GM12878 (cell line): ENCODE measurements at regions not wholly inside any gene's neighbourhood (a gene's known extent, or its start where the extent isn't known, plus 50 kb on each side); places are given as distances from the start of the nearest gene placed in this dataset.

Source experiments
- ATAC-seq: fragments of 200-7000 bp; cut with Tn5 transposase; 3 replicates; pipeline ENCODE4 v1.9.1; 2020; ENCODE audit warnings: mild to moderate bottlenecking, moderate library complexity
- BruUV-seq: library from RNA; stranded (reverse); fragments of 400-500 nt; replicated peaks from 2 replicates; lab custom pipeline; 2021; lab: Mats Ljungman, UMichigan
- CTCF ChIA-PET: fragments of 300-600 bp; sonication (Branson Sonifier 250); formaldehyde crosslinking; extraction: SDS; loops from one replicate; lab custom pipeline; 2021; ENCODE audit warnings: inconsistent platforms; lab: Yijun Ruan, JAX
- POLR2A ChIA-PET: fragments of 350-600 bp; formaldehyde crosslinking; extraction: SDS; loops from one replicate; lab custom pipeline; 2021; ENCODE audit warnings: inconsistent platforms; lab: Charles Lee
- RAD21 ChIA-PET: fragments of 300-600 bp; sonication (Branson Sonifier 250); formaldehyde crosslinking; loops from one replicate; lab custom pipeline; 2023; ENCODE audit warnings: antibody characterized with exemption; ENCODE audit not compliant: unreplicated experiment; lab: Charles Lee
- SMC1A ChIA-PET: fragments of 300-600 bp; sonication (Branson Sonifier 250); formaldehyde crosslinking; loops from one replicate; lab custom pipeline; 2023; ENCODE audit not compliant: unreplicated experiment, uncharacterized antibody; lab: Charles Lee
- DNase-seq: peaks from one replicate; pipeline ENCODE4 v3.0.0-alpha.2; 2011; ENCODE audit warnings: low read depth, low spot score
- FAIRE-seq: peaks from 3 replicates; lab custom pipeline; 2011; peaks lifted over from hg19 to GRCh38; lab: Jason Lieb, UNC
- H2AFZ ChIP-seq: 2 replicates; pipeline ENCODE4 v1.6.0; 2011; ENCODE audit warnings: low read depth, low read length, control low read depth; ENCODE audit not compliant: control insufficient read depth
- H3K27ac ChIP-seq: 2 replicates; pipeline ENCODE4 v1.5.1; 2011; ENCODE audit warnings: control low read depth; ENCODE audit not compliant: control insufficient read depth, insufficient read depth
- H3K27me3 ChIP-seq, 2 experiments: replicated peaks in 1 of 2; 2 replicates each; pipeline versions ENCODE4 v1.6.0 to v1.6.1; 2011; ENCODE audit warnings: low read length in 1 of 2; ENCODE audit not compliant: control insufficient read depth in 2 of 2, insufficient read depth in 2 of 2
- H3K36me3 ChIP-seq, 2 experiments: 2 replicates each; pipeline ENCODE4 v1.5.1; 2011; ENCODE audit warnings: low read length in 1 of 2; ENCODE audit not compliant: control insufficient read depth in 2 of 2, insufficient read depth in 2 of 2
- H3K4me1 ChIP-seq: 2 replicates; pipeline ENCODE4 v1.6.1; 2011; ENCODE audit warnings: mild to moderate bottlenecking, low read length, moderate library complexity, mixed read lengths; ENCODE audit not compliant: control insufficient read depth, insufficient read depth
- H3K4me2 ChIP-seq: 2 replicates; pipeline ENCODE4 v1.6.0; 2011; ENCODE audit warnings: control low read depth; ENCODE audit not compliant: control insufficient read depth, insufficient read depth
- H3K4me3 ChIP-seq: fragments of 200-600 bp; sonication (generic); 2 replicates; pipeline ENCODE4 v1.5.1; 2016
- H3K79me2 ChIP-seq: 2 replicates; pipeline ENCODE4 v1.6.0; 2011; ENCODE audit warnings: low read length; ENCODE audit not compliant: control insufficient read depth, insufficient read depth
- H3K9ac ChIP-seq: 2 replicates; pipeline ENCODE4 v1.8.0; 2011; ENCODE audit warnings: low read length, control low read depth, mixed read lengths; ENCODE audit not compliant: control insufficient read depth, insufficient read depth
- H3K9me3 ChIP-seq: replicated peaks from 3 replicates; pipeline ENCODE4 v1.5.1; 2011; ENCODE audit warnings: mild to moderate bottlenecking, low read length; ENCODE audit not compliant: control insufficient read depth, insufficient read depth
- H4K20me1 ChIP-seq: 2 replicates; pipeline ENCODE4 v1.6.0; 2011; ENCODE audit not compliant: control insufficient read depth, insufficient read depth
- BCLAF1 ChIP-seq: fragments of 450-650 bp; IDR thresholded peaks from 2 replicates; pipeline ENCODE4 v1.6.1; 2017; ENCODE audit warnings: antibody characterized with exemption, mild to moderate bottlenecking, moderate library complexity
- CREM ChIP-seq: IDR thresholded peaks from 2 replicates; pipeline ENCODE4 v1.6.1; 2014; ENCODE audit warnings: antibody characterized with exemption, low read depth
- E2F8 ChIP-seq: fragments of 450-650 bp; IDR thresholded peaks from 2 replicates; pipeline ENCODE4 v1.6.1; 2018; ENCODE audit warnings: mild to moderate bottlenecking, low read depth, moderate library complexity; ENCODE audit not compliant: partially characterized antibody
- E4F1 ChIP-seq: fragments of 450-650 bp; IDR thresholded peaks from 2 replicates; pipeline ENCODE4 v1.6.1; 2018; ENCODE audit warnings: borderline replicate concordance, mild to moderate bottlenecking; ENCODE audit not compliant: partially characterized antibody
- HCFC1 ChIP-seq: fragments of 150-350 bp; IDR thresholded peaks from 2 replicates; pipeline ENCODE4 v1.6.1; 2014; ENCODE audit warnings: low read length
- IKZF2 ChIP-seq, 2 experiments: fragments of 450-650 bp; IDR thresholded peaks; 2 replicates each; pipeline ENCODE4 v1.6.1; 2017; ENCODE audit warnings: mild to moderate bottlenecking in 2 of 2, moderate library complexity in 2 of 2
- JUND ChIP-seq: IDR thresholded peaks from 2 replicates; pipeline ENCODE4 v1.6.1; 2012; ENCODE audit warnings: low read depth, mild to moderate bottlenecking, low read length, improper control_type of control experiment, moderate library complexity
- MEF2A ChIP-seq: IDR thresholded peaks from 2 replicates; pipeline ENCODE4 v1.6.1; 2011; ENCODE audit warnings: low read depth, mild to moderate bottlenecking, low read length, moderate library complexity; ENCODE audit not compliant: insufficient read depth
- NR2F1 ChIP-seq: fragments of 450-650 bp; conservative IDR thresholded peaks from 2 replicates; pipeline ENCODE4 v1.6.1; 2017; ENCODE audit warnings: mild to moderate bottlenecking
- RBBP5 ChIP-seq: fragments of 200-600 bp; sonication (generic); conservative IDR thresholded peaks from 2 replicates; pipeline ENCODE4 v1.6.1; 2016
- SIN3A ChIP-seq: IDR thresholded peaks from 2 replicates; pipeline ENCODE4 v1.6.1; 2012; ENCODE audit warnings: low read depth, low read length, improper control_type of control experiment
- SP1 ChIP-seq: IDR thresholded peaks from one replicate; pipeline ENCODE4 v1.6.1; 2011; ENCODE audit warnings: low read depth, low read length
- ZBED1 ChIP-seq: IDR thresholded peaks from 2 replicates; pipeline ENCODE4 v1.6.1; 2016; ENCODE audit warnings: borderline replicate concordance
- ZNF207 ChIP-seq: fragments of 450-650 bp; IDR thresholded peaks from 2 replicates; pipeline ENCODE4 v1.6.1; 2014; ENCODE audit warnings: antibody characterized with exemption, mild to moderate bottlenecking, borderline replicate concordance
- ZNF622 ChIP-seq: fragments of 450-650 bp; IDR thresholded peaks from 2 replicates; pipeline ENCODE4 v1.6.1; 2017; ENCODE audit warnings: mild to moderate bottlenecking, inconsistent platforms
- WGBS: methylation state at CpG from one replicate; pipeline ENCODE4 v1.1.6; 2016; ENCODE audit warnings: low lambda C conversion rate; ENCODE audit not compliant: insufficient replicate concordance, insufficient coverage; ENCODE audit errors: missing lambda C conversion rate; 5-methylcytosine and 5-hydroxymethylcytosine counted together
- in situ Hi-C: fragments of 300-500 bp; cut with MboI; formaldehyde crosslinking; loops from 9 replicates; pipeline ENCODE4 v1.14.3; 2018; ENCODE audit warnings: mixed read lengths
- intact Hi-C: fragments of 100-400 bp; cut with micrococcal nuclease; formaldehyde crosslinking; loops from one replicate; pipeline ENCODE4 v1.14.2; 2022; ENCODE audit not compliant: unreplicated experiment

GRCh38 chr12:91586015-91586414, 403.4 kb upstream of the DCN start:
- Histone ChIP-seq H3K27ac (no peak overlapping the region), H4K20me1 (no peaks in the 10 kb centered on the region), H3K9me3 (no peaks in the 10 kb centered on the region), H3K4me2 (no peak overlapping the region), H3K4me3 (no peak overlapping the region), H3K79me2 (no peaks in the 10 kb centered on the region), H3K36me3 (no peaks in the 10 kb centered on the region), H3K27me3 (no peaks in the 10 kb centered on the region), H2AFZ (no peak overlapping the region), H3K4me1 (no peaks in the 10 kb centered on the region), H3K9ac (no peak overlapping the region)
- CTCF ChIA-PET, result interaction anchor here (1.9 kb wide), 1 partner anchor 8 kb away, joined by 6 read pairs; no protein-coding TSS in a partner anchor
- intact Hi-C loops, result no loop called here
- RAD21 ChIA-PET, result no interaction called here
- in situ Hi-C loops, result loop anchor here (25.0 kb wide), 2 partner anchors 551 to 1051 kb away; partner anchors contain the start of gene BTG1
- POLR2A ChIA-PET, result no interaction called here
- no TSS peak for BruUV-seq
- no peak for FAIRE-seq
- SMC1A ChIA-PET, result interaction anchor here (0.9 kb wide), 1 partner anchor 9 kb away, joined by 3 read pairs; no protein-coding TSS in a partner anchor
- 33% methylated on average over 5 of the region's 5 CpGs for WGBS
- DNase-seq, result no peak
- ATAC-seq, result no peak
- TF ChIP-seq HCFC1 (no peak), CREM (no peak), ZBED1 (no peak), BCLAF1 (no peak), ZNF207 (no peak), MEF2A (no peak), RBBP5 (no peak), IKZF2 (IDR thresholded peaks at IDR 0.05) (no peak), JUND (no peak), SIN3A (no peak), ZNF622 (no peak), NR2F1 (no peak), E2F8 (no peak), E4F1 (no peak), SP1 (no peak)
